HG03097 (cell line): ENCODE measurements at regions not wholly inside any gene's neighbourhood (a gene's known extent, or its start where the extent isn't known, plus 50 kb on each side); places are given as distances from the start of the nearest gene placed in this dataset.
"Not testable (repeated sequence)": the region's sequence is repeated elsewhere in the genome, so short reads cannot be mapped to it uniquely, and the experiment has no call there.

ENCODE experiments used
- ATAC-seq: cut with Tn5 transposase; IDR thresholded peaks from one replicate; pipeline ENCODE4 v1.9.1; 2021; ENCODE audit not compliant: unreplicated experiment, low FRiP score

- no peak for ATAC-seq
Measured at GRCh38 chr1:101463195-101463594, 226.4 kb downstream of the S1PR1 start.

GRCh38 chr1:101465941-101466340, 229.1 kb downstream of the S1PR1 start:
- ATAC-seq: no peak

GRCh38 chr1:101474039-101474665, 237.3 kb downstream of the S1PR1 start:
- no peak for ATAC-seq

- ATAC-seq: no peak
Measured at GRCh38 chr1:101476541-101476940, 239.7 kb downstream of the S1PR1 start.

GRCh38 chr1:101479945-101480344, 243.1 kb downstream of the S1PR1 start:
- ATAC-seq: no peak

GRCh38 chr1:101482306-101482705, 245.5 kb downstream of the S1PR1 start:
- ATAC-seq: no peak

- ATAC-seq: no peak
Measured at GRCh38 chr1:101483982-101484688, 247.3 kb downstream of the S1PR1 start.

GRCh38 chr1:101484689-101485338, 248.0 kb downstream of the S1PR1 start:
- no peak for ATAC-seq

- ATAC-seq: no peak
Measured at GRCh38 chr1:101485712-101486111, 248.9 kb downstream of the S1PR1 start.

GRCh38 chr1:101492144-101492543, 255.3 kb downstream of the S1PR1 start:
- ATAC-seq: not testable (repeated sequence)

- ATAC-seq: not testable (repeated sequence)
Measured at GRCh38 chr1:101493920-101494319, 257.1 kb downstream of the S1PR1 start.

- no peak for ATAC-seq
Measured at GRCh38 chr1:101496109-101496508, 259.3 kb downstream of the S1PR1 start.

GRCh38 chr1:101497881-101498559, 261.2 kb downstream of the S1PR1 start:
- ATAC-seq: no peak

- not testable (repeated sequence) for ATAC-seq
Measured at GRCh38 chr1:101504106-101504505, 267.3 kb downstream of the S1PR1 start.

GRCh38 chr1:101505240-101505639, 268.4 kb downstream of the S1PR1 start:
- not testable (repeated sequence) for ATAC-seq

- ATAC-seq: no peak
Measured at GRCh38 chr1:101506541-101507164, 269.8 kb downstream of the S1PR1 start.

GRCh38 chr1:101507547-101507971, 270.7 kb downstream of the S1PR1 start:
- ATAC-seq: no peak

- no peak for ATAC-seq
Measured at GRCh38 chr1:101508913-101509312, 272.1 kb downstream of the S1PR1 start.

- ATAC-seq: no peak
Measured at GRCh38 chr1:101509370-101509769, 272.6 kb downstream of the S1PR1 start.

GRCh38 chr1:101511202-101511891, 274.5 kb downstream of the S1PR1 start:
- ATAC-seq: no peak
